HG02938 (cell line): ENCODE measurements at regions not wholly inside any gene's neighbourhood (a gene's known extent, or its start where the extent isn't known, plus 50 kb on each side); places are given as distances from the start of the nearest gene placed in this dataset.
A peak's percentile ranks its signal among the peaks of the same experiment; 100 is the strongest.
"Not testable (repeated sequence)": the region's sequence is repeated elsewhere in the genome, so short reads cannot be mapped to it uniquely, and the experiment has no call there.

Experiments
- ATAC-seq: cut with Tn5 transposase; IDR thresholded peaks from one replicate; pipeline ENCODE4 v1.9.1; 2021; ENCODE audit warnings: mild to moderate bottlenecking, moderate library complexity; ENCODE audit not compliant: unreplicated experiment

DNA sequence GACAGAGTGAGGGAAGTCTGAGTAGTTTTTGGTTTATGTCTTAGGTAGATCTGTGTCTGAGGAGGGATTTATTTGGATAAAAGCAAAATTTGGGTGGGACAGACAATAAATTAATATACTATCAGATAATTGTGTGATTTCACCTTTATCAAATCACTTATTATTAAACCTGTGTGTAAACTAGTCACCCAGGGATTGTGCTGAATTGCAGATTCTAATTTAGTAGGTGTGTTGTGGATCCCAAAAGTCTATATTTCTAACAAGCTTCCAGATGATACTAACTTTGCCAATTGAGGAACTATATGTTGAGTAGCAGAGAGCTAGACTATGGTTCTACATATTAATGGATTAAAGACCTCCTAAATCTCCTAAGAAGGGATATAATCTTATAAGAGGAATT, 978.5 kb upstream of the FBXO33 start:
- ATAC-seq: no peak

DNA sequence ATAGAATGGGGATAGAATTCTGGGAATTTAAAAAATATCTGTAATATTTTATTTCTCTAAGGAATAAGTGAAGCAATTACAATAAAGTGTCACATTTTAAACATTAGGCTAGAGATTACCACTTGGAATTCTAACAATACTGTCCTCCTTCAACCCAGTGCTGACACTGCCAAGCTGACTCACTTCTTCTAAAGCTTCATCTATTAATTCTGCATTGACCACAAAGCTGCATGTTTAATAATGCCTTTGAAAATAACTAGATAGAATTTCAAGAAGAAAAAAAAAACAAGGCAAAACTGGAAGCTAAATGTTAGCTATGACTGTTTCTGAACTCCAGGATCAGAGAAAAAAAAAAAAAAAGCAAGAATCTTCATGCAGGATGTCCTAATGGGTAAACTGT, 970.7 kb upstream of the FBXO33 start:
- ATAC-seq: no peak

DNA sequence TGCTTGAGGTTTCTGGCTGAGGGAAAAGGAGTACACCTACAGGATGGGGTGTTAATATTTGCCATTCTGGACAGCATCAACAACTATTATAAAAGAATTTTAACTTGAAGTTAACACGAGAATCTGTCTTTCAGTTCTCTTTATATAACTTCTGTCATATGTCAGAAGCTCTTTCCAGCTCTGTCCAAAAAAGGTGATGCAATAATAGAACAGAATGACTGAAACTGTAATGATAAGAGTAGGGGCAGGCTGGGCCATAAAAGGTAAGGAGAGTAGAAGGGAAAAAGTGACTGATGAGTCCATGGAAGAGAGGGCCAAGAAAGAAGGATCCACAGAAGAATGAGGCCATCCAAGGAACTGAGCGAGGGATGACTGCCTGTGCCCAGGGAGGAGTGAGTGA, 966.7 kb upstream of the FBXO33 start:
- no peak for ATAC-seq

DNA sequence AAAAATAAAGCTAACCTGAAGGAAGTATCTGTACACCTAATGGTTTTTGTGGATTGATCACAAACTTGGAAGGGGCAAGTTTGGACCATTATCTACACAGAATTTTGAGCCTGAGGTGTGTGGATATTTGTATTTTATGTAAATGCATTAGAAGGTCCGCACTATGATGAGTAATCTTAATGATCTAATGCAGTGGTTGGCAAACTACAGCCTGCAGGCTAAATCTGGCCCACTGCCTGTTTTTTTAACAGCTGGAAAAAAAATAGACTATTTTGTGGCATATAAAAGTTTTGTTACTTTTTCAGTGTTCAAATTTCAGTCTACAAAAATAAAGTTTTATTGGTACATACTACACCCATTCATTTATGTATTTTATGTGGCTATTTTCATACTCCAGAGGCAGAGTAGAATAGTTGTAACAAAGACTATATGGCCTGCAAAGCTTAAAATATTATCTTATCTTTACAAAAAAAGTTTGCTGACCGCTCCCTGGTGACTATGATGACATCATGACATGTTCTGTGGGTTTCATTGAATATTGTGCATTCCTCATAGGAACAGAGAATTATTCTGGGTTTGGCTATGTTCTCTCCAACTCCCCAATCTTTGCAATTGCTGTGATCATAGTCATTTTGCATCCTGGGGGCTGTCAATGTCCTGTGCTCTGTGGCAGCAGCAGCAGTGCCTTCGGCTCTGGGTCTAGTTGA, 962.6 kb upstream of the FBXO33 start:
- ATAC-seq: no peak

DNA sequence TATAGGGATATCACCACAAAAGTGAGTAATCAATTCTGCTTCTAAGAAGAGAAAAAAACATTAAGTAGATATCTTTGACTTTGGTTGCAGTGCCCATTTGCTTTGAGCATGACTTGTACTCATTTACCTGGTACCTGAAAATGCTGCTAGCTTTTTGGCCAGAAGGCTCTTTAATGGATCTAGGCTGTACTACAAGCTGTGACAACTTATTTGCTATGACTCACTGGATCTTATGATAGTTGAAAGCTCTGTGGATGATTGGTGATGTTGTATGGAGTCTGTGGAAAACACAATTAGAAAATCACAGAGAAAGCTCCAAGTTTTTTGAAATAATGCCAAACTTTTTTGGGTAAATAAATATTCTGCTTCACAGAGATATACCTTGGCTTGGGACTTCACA, 960.9 kb upstream of the FBXO33 start:
- ATAC-seq: no peak

DNA sequence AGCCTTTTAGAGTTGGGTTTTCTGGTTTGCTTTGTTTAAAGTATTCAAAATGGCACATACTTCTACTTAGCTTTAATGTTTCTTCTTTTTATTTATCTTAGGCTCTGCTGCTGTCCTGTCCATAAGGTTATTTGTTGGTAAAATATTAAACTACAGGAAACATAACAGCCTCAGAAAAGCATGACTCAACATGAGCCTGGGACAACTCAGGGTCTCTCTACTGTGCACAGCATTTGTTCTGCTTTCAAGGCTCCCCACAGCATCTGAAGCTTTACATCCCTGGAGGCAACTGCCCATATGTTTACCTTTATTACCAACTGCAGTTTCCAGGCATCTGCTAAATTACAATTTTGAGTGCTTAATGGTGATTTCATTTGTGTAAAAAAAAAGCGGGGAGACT, 954.2 kb upstream of the FBXO33 start:
- ATAC-seq: peak; percentile 48

DNA sequence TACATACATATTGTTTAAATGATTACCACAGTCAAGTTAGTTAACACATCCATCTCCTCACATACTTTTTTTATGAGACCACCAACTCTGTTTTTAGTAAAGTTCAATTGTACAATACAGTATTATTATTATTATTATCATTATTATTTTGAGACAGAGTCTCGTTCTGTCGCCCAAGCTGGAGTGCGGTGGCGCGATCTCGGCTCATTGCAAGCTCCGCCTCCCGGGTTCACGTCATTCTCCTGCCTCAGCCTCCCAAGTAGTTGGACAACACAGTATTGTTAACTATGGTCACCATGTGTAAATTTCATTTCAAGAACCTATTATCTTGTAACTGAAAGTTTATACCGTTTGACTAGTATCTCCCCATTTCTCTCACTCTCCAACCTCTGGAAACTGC, 942.0 kb upstream of the FBXO33 start:
- no peak for ATAC-seq

DNA sequence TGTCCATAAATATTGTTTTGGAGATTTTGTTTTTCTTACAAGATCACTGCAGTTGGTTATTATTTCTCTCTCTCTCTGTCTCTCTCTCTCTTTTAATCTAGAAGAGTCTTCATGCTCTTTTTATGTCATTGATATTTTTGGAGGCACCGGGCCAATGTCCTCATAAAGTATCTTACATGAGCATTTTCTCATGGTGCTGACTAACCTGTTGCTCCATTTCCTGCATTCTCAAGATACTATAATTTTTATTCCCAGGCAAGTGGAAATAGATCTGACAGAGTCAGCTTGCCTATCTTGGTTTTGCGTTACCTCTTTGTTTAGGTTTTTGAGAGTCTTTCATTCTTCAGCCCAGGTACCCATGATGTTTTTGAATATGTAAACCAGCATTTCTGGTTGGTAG, 938.8 kb upstream of the FBXO33 start:
- ATAC-seq: no peak

DNA sequence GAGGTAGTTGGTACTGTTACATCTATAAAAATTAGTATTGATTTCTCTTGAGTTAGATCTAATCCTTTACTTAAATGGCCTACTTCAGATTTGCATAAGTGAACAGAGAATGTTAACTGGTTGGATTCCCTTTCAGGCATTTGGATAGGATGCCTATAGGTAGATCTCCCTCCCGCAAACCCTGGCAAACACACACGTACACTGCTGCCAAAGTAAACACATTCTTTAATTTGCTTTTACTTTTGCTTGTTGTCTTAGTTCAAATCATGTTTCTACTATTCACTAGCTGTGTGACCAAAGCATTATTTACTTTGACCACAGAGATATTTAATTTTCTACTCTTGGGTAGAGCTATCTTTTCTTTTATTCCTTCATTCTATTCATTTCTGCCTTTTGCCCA, 936.1 kb upstream of the FBXO33 start:
- no peak for ATAC-seq

DNA sequence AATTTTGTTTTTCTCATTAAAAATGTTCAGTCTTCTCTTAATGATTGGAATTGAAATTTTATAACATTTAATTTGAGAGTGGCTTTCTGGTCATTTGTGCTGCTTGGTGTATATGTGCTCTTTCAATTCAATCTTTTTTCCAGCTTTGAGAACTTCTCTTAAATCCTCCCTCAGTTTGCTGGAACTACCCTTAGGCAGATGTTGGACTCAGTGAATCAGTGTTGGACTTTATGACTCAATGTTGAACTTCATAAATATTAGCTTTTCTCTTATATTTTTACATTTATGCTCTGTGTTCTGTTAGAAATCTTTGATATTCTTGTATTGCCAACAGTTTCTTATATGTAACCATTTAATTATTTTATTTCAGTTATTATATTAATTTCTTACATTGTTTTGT, 935.5 kb upstream of the FBXO33 start:
- no peak for ATAC-seq

DNA sequence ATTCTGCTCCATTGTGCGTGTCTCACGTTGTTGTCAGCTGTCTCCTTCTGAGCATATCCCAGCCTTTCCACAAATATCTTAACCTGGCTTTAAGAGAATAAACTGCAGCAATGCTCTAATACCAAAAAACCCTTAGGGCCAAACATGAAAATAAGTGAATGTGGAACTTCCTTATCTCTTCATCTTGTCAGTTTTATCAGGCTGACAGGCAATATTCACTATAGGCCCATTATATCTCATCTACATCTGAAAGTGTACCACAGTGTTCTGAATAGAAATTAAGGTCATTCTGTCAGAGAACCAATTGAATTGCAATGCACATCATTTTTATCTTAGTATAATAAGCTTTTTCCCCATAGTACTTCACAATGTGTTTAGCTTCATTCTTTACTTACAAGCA, 933.1 kb upstream of the FBXO33 start:
- ATAC-seq: no peak

DNA sequence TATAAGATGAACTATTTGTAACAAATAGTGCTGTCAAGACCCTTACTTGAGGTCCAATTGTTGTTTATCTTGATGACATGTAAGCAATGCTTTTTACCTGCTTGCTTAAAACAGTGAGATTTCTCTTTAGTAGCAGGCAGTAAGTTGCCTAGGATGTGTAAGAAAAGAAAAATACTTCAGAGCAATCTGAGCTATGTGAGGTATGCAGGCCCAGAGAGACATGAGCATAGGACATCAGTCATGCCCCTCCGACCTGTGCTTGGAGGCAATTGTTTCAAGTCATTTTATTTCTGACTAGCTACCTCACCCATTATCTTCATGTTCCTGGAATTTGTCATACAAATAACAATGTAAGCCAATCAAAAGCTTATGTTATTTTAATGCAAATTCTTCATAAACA, 930.6 kb upstream of the FBXO33 start:
- no peak for ATAC-seq

DNA sequence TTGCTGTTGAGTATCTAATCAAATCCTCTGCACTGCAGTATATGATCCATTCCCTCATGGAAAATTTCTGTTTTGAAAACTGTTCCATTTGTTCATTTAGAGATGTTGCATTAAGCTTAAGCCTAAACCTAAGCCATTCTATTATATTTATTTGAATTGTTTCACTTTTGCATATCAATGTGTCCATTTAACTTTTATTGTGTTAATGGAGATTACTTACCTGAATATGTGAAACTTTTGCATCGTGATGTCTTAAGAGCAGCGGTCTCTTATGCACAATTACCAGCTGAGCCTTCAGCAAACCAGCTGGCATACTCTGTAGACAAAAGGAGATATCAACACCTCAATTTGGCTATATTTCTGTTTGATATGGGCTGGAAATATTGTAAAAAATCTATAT, 922.5 kb upstream of the FBXO33 start:
- no peak for ATAC-seq

DNA sequence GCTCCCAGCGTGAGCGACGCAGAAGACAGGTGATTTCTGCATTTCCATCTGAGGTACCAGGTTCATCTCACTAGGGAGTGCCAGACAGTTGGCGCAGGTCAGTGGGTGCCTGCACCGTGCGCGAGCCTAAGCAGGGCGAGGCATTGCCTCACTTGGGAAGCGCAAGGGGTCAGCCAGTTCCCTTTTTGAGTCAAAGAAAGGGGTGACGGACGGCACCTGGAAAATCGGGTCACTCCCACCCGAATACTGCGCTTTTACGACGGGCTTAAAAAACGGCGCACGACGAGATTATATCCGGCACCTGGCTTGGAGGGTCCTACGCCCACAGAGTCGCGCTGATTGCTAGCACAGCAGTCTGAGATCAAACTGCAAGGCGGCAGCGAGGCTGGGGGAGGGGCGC, 915.9 kb upstream of the FBXO33 start:
- ATAC-seq: not testable (repeated sequence)

DNA sequence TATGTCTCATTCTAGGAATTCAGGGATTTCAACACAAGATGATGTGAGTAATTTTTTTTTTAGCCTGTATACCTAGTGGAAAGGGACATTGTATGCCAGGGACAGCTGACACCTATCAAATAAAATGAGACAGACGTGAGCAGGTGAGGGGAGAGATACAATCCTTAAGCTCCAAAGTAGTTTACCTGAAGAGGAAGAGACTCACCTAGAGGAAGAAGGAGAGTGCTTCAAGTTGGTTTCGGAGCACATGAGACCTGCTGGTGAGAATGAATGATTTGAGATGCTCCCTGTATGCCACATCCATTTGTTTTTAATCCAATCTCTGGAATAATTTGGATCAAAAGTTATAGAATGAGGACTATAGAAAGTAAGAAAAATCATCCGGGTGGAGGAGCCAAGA, 915.4 kb upstream of the FBXO33 start:
- no peak for ATAC-seq

DNA sequence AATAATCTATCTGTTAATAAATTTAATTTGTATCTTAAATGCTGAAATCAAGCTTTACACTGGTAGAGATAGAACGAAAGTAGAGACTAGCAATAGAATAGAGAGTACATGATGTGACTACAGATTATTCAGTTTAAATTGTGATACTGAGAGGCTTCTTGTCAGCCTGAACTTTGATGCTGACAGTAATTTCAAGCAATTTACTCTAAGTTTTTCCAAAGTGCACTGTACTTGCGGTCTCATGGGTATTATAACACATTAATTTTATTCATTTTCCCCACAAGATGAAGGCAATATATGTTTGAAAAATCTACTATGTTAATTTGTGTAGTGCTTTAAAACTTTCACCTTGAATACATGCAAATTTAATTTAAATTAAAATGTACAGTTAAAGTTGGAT, 914.0 kb upstream of the FBXO33 start:
- ATAC-seq: no peak

DNA sequence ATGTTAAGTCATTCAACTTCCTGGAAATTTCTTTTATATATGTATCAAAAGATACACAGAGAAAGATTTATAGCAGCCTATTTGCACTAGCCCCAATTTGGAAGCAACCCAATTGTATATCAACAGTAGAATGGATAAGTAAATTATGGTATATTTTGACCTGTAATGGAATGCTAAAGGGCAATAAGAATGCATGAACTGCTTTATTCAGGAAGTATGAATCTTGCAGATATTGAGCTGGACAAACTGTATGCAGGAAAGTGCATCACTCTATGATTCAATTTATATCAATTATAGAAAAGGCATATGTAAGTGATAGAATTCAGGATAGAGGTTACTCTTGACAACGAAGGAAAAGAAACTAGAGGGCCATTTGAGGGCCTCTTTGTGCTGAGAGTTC, 913.1 kb upstream of the FBXO33 start:
- no peak for ATAC-seq

DNA sequence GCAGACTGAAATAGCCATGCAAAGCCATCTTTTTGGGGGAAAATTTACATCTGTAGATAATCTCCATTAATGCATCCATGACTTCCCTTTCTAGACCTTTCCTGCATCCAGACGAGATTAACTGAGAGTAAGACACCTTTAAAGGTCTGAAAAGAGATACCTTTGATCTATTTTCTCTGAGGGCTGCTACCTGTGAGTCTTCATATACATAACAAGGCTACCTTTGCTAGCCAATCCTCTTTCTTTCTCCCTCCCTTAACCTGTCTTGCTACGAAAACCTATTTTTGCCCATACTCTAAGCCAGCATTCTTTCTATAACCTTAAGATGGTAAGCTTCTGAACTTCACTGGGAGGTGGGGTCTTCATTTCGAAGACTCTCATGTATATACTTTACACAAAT, 908.5 kb upstream of the FBXO33 start:
- no peak for ATAC-seq

DNA sequence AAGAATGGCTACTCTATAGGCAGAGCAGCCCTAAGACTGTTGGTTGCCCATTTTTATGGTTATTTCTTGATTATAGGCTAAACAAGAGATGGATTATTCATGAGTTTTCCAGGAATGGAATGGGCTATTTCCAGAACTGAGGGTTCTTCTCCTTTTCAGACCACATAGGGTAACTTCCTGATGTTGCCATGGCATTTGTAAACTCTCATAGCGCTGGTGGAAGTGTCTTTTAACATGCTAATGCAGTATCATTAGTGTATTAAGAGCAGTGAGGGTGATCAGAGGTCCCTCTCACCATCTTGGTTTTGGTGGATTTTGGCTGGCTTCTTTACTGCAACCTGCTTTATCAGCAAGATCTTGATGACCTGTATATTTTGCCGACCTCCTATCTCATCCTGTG, 904.6 kb upstream of the FBXO33 start:
- no peak for ATAC-seq

DNA sequence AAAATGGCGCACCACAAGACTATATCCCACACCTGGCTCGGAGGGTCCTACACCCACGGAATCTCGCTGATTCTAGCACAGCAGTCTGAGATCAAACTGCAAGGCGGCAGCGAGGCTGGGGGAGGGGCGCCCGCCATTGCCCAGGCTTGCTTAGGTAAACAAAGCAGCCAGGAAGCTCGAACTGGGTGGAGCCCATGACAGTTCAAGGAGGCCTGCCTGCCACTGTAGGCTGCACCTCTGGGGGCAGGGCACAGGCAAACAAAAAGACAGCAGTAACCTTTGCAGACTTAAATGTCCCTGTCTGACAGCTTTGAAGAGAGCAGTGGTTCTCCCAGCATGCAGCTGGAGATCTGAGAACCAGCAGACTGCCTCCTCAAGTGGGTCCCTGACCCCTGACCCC, 894.3 kb upstream of the FBXO33 start:
- not testable (repeated sequence) for ATAC-seq

DNA sequence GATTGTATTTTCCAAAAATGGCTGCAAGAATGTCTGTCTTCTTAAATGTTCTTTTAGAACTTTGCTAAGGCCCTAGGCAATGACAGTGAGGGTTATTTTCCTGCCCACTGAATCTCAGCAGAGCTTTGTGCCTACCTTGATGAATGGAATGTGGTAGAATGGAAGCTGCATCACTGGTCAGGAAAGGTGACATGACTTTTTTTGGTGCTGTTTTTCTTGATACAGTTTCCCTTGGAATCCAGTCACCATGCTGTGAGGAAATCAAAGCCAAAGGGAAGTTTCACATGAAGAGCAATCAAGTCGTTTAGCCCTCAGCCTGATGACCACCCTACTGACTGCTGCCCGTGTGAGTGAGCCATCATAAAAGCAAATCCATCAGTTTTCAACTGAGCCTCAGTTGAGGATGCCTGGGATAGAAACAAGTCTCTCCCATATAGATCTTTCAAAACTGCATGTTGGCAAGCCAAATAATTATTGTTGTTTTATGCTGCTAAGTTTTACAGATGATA, 886.0 kb upstream of the FBXO33 start:
- no peak for ATAC-seq

DNA sequence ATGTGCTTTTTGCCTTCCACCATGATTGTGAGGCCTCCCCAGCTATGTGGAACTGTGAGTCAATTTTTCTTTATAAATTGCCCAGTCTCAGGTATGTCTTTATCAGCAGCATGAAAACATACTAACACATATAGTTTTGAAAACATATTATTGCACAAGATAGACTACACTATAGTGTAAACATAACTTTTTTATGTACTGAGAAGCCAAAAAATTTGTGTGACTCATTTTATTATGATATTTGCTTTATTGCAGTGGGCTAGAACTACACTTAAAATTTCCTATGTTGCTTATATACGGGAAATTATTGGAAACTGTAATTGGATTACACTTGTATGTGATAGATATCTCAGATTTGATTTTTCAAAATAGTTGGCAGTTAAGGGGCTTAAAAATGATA, 885.5 kb upstream of the FBXO33 start:
- no peak for ATAC-seq

DNA sequence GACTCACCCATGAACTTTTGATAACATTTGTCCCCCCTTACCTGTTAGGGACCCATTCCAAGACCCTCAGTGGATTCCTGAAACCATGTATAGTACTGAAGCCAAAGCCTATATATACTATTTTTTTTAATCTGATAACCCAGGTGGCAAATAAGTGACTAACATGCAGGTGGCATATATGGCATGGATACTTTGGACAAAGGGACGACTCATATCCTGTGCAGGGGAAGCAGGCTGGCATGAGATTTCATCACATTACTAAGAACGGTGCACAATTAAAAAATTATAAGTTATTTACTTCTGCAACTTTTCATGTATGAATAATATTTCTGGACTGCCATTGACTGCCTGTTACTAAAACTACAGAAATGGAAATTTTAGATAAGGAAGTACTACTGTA, 880.1 kb upstream of the FBXO33 start:
- ATAC-seq: no peak
